Subcutaneous abdominal adipose tissue (tissue), 5 donors: ENCODE measurements at regions not wholly inside any gene's neighbourhood (a gene's known extent, or its start where the extent isn't known, plus 50 kb on each side); places are given as distances from the start of the nearest gene placed in this dataset.

ENCODE experiments used
- H3K27ac ChIP-seq: one replicate; pipeline ENCODE4 v1.7.0; 2013; ENCODE audit warnings: low read depth, mild to moderate bottlenecking, inconsistent platforms, low read length, moderate library complexity
- H3K27me3 ChIP-seq, 5 donors: one replicate each; pipeline ENCODE4 v1.7.0; 2013; ENCODE audit warnings: low read length in 5 of 5, inconsistent platforms in 1 of 5; ENCODE audit not compliant: control insufficient read depth in 5 of 5, insufficient read depth in 4 of 5
- H3K36me3 ChIP-seq, 5 donors: one replicate each; pipeline ENCODE4 v1.7.0; 2013; ENCODE audit warnings: low read length in 5 of 5; ENCODE audit not compliant: control insufficient read depth in 5 of 5, insufficient read depth in 5 of 5
- H3K4me1 ChIP-seq, 5 donors: one replicate each; pipeline ENCODE4 v1.7.0; 2013; ENCODE audit warnings: low read length in 5 of 5, mild to moderate bottlenecking in 3 of 5, moderate library complexity in 1 of 5; ENCODE audit not compliant: control insufficient read depth in 5 of 5, insufficient read depth in 5 of 5
- H3K4me3 ChIP-seq, 5 donors: one replicate each; pipeline ENCODE4 v1.7.0; 2013; ENCODE audit warnings: low read length in 5 of 5, low read depth in 1 of 5
- H3K9ac ChIP-seq, 5 donors: one replicate each; pipeline ENCODE4 v1.7.0; 2013; ENCODE audit warnings: low read length in 5 of 5, mild to moderate bottlenecking in 4 of 5, moderate library complexity in 3 of 5
- H3K9me3 ChIP-seq, 5 donors: one replicate each; pipeline ENCODE4 v1.7.0; 2013; ENCODE audit warnings: low read length in 5 of 5; ENCODE audit not compliant: control insufficient read depth in 5 of 5
- donor health status: healthy.
- donor health status: healthy.
- donor health status: healthy.
- donor health status: healthy.
- donor health status: healthy.

DNA sequence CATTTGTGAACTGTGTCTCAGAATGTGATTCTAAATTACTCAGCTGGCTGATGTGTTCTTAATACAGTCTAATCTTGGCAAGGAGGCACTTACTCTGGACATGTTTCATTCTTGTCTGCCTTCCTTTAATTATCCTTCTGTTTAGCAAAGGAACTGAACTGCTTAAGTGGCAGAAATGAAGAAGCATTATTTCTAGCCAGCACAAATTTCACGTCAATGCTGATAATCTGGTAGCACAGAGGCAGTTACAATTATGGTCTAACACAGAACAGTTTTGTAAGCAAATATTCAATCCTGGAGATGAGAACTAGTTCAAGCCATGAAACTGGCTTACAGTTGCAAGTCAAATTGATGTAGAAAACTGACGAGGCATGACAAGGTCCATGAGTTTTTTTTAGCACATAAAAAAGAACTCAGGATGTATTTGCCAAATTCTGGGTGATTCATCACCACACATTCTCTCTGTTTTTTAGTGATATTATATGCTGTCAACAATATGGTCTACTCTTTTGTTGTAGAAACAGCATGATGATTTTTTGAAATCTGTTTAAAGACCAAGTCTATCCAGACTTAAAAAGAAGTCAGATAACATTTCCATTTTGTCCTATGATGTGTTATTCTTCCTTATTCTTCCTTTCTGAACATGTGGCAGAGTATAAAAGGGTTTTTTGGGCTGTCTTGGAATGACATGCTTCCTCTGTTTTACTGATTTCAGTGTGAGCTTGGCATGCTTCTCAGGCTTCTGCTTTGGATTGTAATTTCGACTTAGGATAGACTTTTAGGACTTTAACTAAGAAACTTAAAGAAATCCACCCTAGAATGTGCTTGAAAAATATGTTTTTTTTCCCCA, 154.8 kb downstream of the DNAJB9 start:
- Histone ChIP-seq H3K9ac (no peak overlapping the region), H3K4me3 (no peak overlapping the region), H3K27me3 (no peaks in the 10 kb centered on the region), H3K27ac (no peak overlapping the region), H3K36me3 (no peaks in the 10 kb centered on the region), H3K4me1 (no peaks in the 10 kb centered on the region), H3K9me3 (no peaks in the 10 kb centered on the region)

DNA sequence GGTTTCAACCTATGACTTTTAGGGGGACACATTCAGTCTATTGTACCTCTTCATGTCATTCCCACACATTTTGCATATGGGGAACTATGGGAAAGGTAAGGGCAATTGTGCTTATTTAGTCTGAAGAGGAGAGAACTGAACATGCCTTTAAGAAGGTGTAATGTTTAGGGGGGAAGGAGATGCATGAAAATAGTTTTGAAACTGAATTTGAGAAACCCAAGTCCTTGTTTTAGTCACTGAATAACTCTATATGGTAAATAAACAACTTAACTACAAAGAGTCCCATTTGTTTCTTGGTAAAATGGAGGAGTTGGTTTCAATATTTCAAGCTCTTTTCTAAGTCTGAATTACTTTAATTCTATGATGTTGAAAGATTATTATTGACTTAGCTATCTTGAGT, 166.1 kb downstream of the DNAJB9 start:
- Histone ChIP-seq H3K27me3 (no peaks in the 10 kb centered on the region), H3K4me3 (no peak overlapping the region), H3K9me3 (no peaks in the 10 kb centered on the region), H3K27ac (no peak overlapping the region), H3K9ac (no peak overlapping the region), H3K4me1 (no peaks in the 10 kb centered on the region), H3K36me3 (no peaks in the 10 kb centered on the region)

DNA sequence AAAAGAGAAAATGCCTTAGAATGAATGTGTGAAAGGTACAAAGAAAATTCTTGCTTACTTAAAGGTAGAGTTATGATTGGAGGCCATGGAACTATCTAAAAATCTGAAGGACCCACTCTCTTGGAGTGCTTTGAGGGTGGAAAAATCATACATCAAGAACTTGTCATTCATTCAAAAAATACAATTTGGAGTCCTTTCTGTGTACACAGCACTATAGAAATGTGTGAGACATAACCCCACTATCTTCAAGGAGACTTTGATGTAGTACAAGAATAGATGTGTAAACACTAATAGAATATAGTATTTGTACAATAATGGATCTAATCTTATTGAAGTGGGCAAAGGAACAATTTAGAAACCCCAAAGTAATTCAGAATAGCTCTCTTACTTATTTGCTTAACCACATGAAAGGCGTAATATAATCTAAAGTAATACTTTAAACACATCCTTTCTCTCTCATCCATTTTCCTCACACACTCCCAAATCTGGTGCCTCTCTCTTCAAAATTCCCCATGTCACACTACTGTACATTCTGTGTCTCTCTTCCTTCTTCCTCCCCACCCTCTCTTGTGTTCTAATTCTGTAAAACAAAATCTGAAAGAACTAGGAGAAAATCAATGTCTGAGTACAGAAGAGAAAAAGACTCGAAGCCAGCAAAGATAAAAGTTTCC, 166.7 kb downstream of the DNAJB9 start:
- H3K4me1 ChIP-seq, result no peaks in the 10 kb centered on the region
- H3K9ac ChIP-seq, result no peak overlapping the region
- no peaks in the 10 kb centered on the region for H3K36me3 ChIP-seq
- H3K27me3 ChIP-seq, result no peaks in the 10 kb centered on the region
- no peak overlapping the region for H3K27ac ChIP-seq
- H3K4me3 ChIP-seq, result no peak overlapping the region
- H3K9me3 ChIP-seq, result no peaks in the 10 kb centered on the region

DNA sequence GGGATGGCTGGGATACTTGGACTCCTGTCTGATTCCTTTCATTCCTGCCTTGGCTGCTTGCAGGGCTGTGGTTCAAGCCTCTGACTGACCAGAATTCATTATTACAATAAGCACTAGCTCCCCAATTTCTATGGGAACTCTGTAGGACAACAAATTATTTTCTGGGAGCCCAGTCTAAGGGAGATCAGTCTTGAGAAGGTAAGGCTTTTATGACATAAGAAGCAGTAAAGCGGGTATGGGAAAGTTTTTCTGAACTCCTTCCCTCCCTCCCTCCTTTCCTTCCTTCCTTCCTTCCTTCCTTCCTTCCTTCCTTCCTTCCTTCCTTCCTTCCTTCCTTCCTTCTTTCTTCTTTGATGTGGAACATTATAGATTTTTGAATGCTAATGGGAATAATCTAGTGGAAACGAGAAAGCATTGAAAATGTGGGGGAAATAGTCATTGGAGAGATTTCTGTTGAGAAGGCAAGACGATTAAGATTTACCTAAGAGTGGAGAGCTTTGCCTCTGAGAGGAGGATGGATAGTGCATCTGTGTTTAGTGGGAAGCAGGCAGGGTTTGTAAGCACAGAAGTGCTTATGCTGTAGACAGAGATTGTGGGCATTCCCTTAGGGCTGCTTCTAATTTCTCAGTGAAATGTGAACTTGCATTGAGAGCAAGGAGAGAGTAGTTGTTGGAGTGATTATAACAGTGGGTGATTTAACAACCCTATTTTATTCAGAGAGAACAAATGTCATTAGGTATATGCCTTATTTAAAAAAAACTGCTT, 201.5 kb downstream of the DNAJB9 start:
- Histone ChIP-seq H3K9me3 (no peaks in the 10 kb centered on the region), H3K4me1 (no peaks in the 10 kb centered on the region), H3K9ac (no peak overlapping the region), H3K27ac (no peak overlapping the region), H3K36me3 (no peaks in the 10 kb centered on the region), H3K4me3 (no peak overlapping the region), H3K27me3 (no peaks in the 10 kb centered on the region)

DNA sequence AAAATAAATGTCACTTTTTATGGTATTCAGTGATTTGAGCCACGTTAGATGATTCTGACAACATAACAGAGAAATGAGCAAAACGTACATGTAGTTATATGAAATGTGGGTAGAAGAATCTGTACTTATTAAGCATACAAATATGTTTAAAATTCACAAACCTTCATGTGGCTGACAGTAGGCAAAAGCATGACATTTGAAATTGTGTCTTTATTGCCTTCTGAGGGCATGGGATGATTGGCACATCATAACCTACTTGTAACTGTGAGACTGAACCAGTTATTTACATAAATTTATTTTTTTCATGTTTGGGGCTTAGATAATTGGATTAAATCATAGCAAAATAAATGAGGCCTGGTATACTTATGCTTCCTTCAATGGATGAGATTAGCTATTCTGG, 202.2 kb downstream of the DNAJB9 start:
- Histone ChIP-seq H3K27me3 (no peaks in the 10 kb centered on the region), H3K27ac (no peak overlapping the region), H3K4me1 (no peaks in the 10 kb centered on the region)

DNA sequence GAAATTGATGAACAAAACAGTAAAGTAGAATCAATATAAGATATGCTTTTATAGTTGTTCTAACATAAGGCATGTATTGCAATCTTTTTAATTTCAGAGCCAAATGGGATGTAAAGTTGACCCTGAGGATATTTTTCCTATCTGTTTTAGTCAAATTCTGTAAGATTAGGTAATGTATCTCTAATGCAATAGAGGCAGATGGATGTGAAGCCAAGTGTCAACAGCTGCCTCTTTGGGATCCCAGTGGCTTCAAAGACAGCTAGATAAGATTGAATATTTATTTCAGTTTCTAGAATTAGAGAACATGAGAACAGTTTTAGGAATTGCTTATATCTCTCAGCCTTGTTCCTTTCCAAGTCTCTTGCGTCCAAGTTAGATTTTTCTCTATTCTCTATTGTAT, 208.3 kb downstream of the DNAJB9 start:
- Histone ChIP-seq H3K27me3 (no peaks in the 10 kb centered on the region), H3K27ac (no peak overlapping the region), H3K36me3 (no peaks in the 10 kb centered on the region), H3K9ac (no peak overlapping the region), H3K4me3 (no peak overlapping the region), H3K4me1 (no peaks in the 10 kb centered on the region), H3K9me3 (no peaks in the 10 kb centered on the region)

More for the DNA sequence above, 202.2 kb downstream of the DNAJB9 start:
- Histone ChIP-seq H3K4me3 (no peak overlapping the region), H3K9ac (no peak overlapping the region), H3K36me3 (no peaks in the 10 kb centered on the region), H3K9me3 (no peaks in the 10 kb centered on the region)

DNA sequence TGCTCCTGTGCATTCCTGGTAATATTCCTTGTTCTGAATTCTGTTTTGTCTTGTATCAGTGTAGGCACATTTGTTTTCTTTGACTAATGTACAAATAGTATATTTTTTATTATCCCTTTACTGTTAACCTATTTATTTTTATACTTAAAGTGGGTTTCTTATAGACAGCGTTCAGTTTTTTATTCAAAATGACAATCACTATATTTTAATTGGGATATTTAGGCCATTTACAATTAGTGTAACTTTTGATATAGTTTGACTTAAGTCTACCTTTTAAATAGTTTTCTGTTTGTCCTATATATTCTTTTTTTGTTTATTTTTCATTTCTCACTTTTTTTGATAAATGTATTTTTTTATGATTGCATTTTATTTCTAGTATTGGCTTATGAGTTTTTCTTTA, 219.8 kb downstream of the DNAJB9 start:
- Histone ChIP-seq H3K4me3 (no peak overlapping the region), H3K36me3 (no peaks in the 10 kb centered on the region), H3K4me1 (no peaks in the 10 kb centered on the region), H3K27me3 (no peaks in the 10 kb centered on the region), H3K27ac (no peak overlapping the region), H3K9me3 (peaks cover 0 to 20% (median 11%) of the 10 kb centered on the region in 5 donors), H3K9ac (no peak overlapping the region)

DNA sequence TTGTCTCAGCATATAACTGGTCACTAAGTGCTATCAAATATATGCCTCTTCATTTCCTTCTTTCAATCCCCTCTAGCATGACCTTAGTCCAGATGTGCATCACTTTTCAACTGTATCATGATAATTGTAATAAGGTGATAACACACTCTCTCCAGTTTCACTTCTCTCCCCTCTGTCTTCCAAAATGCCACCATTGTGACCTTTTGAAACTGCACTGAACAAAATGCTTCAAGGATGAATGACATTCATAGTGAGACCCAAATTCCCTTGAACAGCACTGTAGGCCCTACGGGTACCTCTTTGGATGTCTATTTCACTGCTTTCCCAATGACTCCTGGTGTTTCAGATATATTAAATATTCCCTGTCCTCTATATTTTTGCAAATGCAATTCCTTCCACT, 224.8 kb downstream of the DNAJB9 start:
- Histone ChIP-seq H3K9me3 (peaks cover 0 to 15% (median 6%) of the 10 kb centered on the region in 5 donors), H3K4me3 (no peak overlapping the region), H3K4me1 (no peaks in the 10 kb centered on the region), H3K9ac (no peak overlapping the region), H3K36me3 (no peaks in the 10 kb centered on the region), H3K27me3 (no peaks in the 10 kb centered on the region), H3K27ac (no peak overlapping the region)

DNA sequence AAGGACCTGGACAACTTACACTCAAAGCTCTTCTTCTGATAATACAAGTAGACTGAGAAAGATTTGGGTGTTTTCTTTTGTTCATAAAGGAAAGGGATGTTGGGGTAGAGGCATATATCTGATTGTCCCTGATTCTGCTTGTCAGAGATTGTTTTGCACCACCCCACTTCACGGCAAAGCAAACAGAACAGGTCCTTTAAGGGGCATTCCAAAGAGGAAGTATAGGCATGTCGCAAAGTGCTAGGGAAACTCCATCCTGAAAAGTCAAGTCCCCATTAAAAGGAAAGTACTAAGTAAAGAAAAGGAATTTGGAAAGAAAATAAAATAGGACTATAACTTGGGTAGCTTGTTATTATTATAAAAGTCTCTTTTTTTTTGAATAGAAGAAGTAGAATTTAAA, 233.0 kb downstream of the DNAJB9 start:
- H3K4me1 ChIP-seq, result peaks cover 0 to under 1% (median 0%) of the 10 kb centered on the region in 5 donors
- H3K36me3 ChIP-seq, result no peaks in the 10 kb centered on the region
- no peaks in the 10 kb centered on the region for H3K27me3 ChIP-seq
- H3K4me3 ChIP-seq, result no peak overlapping the region
- no peaks in the 10 kb centered on the region for H3K9me3 ChIP-seq
- H3K27ac ChIP-seq, result no peak overlapping the region
- no peak overlapping the region for H3K9ac ChIP-seq
